HG03432 (cell line): ENCODE measurements at regions not wholly inside any gene's neighbourhood (a gene's known extent, or its start where the extent isn't known, plus 50 kb on each side); places are given as distances from the start of the nearest gene placed in this dataset.

Experiments used
- ATAC-seq: cut with Tn5 transposase; IDR thresholded peaks from one replicate; pipeline ENCODE4 v1.9.1; 2021; ENCODE audit warnings: mild to moderate bottlenecking, moderate library complexity; ENCODE audit not compliant: unreplicated experiment

DNA sequence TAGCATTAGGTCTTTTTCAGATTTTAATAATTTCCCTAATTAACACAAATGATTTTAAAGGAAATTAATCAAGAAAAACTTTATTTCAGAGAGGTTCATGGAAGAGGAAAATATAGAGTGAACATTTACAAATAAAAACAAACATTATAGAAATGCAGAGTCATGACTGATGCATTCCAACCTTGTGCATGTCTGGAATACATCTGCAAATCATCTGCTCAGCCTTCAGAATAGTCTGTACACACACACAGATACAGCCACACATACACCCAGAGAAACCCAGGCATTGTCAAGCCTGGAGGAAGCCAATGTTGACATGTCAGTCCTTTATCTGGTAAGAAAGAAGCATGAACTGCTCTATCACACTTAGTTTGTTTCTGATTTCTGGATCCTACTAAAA lies 61.3 kb upstream of the NFKB1 start:
- ATAC-seq, result no peak

DNA sequence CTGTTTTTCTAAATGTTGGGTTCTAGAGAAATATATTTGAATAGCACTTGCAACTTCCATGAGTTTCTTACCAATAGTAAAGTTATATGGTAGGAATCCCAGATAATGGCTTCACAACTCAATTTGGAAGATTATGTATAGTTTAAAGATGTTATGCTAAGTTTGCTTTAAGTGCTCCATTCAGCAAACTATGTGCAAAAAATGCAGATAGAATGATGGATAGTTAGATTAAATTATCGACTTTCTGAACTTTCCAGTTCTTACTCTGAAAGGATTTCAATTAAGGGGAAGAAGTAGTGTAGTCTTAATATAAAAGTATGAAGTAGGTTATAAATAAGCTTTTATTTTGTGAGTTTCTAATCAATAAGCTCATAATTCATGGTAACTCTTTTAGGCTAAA lies 60.7 kb upstream of the NFKB1 start:
- no peak for ATAC-seq

DNA sequence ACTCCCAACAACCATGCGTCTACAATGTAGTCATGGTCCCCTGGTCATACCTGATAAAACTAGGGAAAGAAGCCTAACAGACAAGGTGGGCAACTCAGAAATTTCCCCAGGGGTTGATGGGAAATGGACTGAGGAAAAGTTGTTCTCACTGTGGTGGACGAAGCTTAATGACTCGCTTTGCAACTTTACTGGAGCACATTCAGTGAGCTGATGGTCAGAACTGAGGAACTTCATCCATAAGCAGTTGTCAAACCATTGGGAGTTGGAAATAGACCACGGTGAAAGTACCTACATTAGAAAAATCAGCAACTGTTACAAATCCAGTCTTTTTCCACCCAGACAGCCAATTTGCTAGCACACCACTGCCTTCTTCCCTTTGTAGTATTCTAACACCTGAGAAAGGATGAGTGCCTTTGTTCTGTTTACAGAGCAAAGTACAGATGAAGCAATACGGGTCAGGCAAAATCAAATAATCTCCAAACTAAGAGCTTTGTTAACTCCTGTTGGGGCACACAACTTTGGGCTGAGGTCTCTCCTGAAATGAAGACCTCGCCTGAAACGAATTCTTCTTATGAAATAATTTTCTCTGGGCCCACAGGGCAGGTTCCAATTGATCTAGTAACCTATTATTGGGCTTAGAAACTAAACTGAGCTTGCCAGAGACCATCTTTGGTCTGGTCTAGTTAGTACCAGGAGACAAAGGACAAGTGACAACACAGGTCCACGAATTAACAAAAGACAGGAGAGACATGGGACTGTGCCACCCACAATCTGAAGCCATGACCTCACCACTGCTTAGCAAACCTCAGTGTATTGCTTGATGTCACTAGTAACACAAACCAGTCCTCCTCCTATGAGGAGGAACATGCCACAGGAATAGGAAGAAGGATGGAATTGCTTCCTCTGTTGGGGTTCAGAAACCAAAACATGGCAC lies 58.9 kb upstream of the NFKB1 start:
- no peak for ATAC-seq

DNA sequence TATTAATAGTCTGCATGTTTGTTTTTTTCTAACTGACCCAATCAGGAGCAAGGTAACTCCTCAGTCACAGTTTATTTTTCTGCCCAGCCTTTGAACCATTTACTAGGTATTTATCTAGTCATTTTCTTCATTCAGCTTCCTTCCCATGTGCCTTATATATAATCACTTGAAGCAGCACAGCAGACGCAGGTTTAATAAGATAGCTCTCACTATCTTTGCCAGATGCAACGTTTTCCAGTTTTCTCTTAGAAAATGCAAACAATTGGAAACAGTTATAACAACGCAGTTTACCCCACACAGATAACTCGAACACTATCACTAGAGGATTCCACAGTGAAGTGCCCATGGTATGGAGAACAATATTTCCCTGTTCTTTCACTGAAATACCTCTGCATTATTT lies 56.4 kb upstream of the NFKB1 start:
- no peak for ATAC-seq

DNA sequence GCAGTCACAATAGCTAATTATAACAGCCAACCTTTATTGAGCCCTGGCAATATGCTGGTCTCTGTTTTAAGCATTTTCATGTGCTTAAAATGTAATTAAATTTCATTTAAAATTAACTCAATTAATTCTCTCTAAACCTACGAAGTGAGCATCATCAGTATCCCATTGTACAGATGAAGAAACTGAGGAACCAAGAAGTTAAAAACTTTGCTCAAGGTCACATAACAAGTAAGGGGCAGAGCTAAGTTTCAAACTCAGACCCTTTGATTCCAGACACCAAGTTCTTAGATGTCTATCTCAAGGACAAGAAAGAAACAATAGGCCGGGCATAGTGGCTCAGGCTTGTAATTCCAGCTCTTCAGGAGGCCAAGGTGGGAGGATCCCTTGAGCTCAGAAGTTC lies 55.9 kb upstream of the NFKB1 start:
- no peak for ATAC-seq

- ATAC-seq, result no peak
Observed at GRCh38 chr4:102447413-102447812, 53.7 kb upstream of the NFKB1 start.

DNA sequence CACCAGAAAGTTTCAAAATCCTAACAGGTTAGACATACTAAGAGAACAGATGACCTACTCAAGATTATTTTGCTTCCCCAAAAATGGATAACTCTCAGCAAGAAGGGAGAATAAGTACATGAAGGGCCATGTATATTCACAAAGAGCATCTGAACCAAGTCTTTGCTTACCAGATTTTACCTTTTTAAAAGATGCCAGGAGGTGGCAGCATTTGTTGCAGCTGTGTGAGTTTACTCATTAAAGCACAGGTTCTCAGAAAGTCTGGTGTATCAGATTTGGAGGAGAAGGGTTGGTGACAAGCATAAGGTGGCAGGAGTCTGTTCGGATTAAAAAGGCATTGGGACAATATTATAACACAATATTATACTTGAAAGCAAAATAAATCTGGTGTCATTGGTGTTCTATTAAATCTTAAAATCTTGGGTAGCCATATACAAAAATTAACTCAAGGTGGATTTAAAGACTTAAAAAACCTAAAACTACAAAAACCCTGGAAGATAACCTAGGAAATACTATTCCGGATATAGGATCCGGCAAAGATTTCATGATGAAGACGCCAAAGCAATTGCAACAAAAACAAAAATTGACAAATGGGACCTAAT lies 51.3 kb upstream of the NFKB1 start:
- ATAC-seq, result peak; percentile 77

- ATAC-seq, result no peak
Observed at GRCh38 chr4:102451266-102451665, 49.9 kb upstream of the NFKB1 start.
